Neural cell (in vitro differentiated cells): ENCODE measurements at regions not wholly inside any gene's neighbourhood (a gene's known extent, or its start where the extent isn't known, plus 50 kb on each side); places are given as distances from the start of the nearest gene placed in this dataset.

Experiments used
- H2AFZ ChIP-seq: fragments of 200-600, 300-800 bp; sonication (generic), shearing (Covaris generic); 2 replicates; pipeline ENCODE4 v1.6.0; 2014; ENCODE audit warnings: low read depth, mild to moderate bottlenecking, antibody characterized with exemption, low read length, moderate library complexity
- H3F3A ChIP-seq: fragments of 200-600 bp; shearing (Covaris generic); 2 replicates; pipeline ENCODE4 v1.6.1; 2016; ENCODE audit warnings: mild to moderate bottlenecking, moderate library complexity, mixed read lengths, antibody characterized with exemption, low read length; ENCODE audit not compliant: insufficient read depth, poor library complexity, severe bottlenecking
- H3K27ac ChIP-seq: fragments of 200-600, 300-800 bp; sonication (generic), shearing (Covaris generic); 2 replicates; pipeline ENCODE4 v1.5.1; 2014; ENCODE audit warnings: mild to moderate bottlenecking, low read length, moderate library complexity
- H3K27me3 ChIP-seq: fragments of 300-800, 200-600 bp; sonication (generic), shearing (Covaris generic); 2 replicates; pipeline ENCODE4 v1.6.0; 2014; ENCODE audit warnings: mild to moderate bottlenecking, low read depth, low read length, moderate library complexity; ENCODE audit not compliant: insufficient read depth
- H3K36me3 ChIP-seq: fragments of 300-800, 200-600 bp; sonication (generic), shearing (Covaris generic); 2 replicates; pipeline ENCODE4 v1.5.1; 2014; ENCODE audit warnings: mild to moderate bottlenecking, antibody characterized with exemption, low read length, moderate library complexity; ENCODE audit not compliant: insufficient read depth
- H3K4me2 ChIP-seq: fragments of 300-800, 200-600 bp; sonication (generic), shearing (Covaris generic); 2 replicates; pipeline ENCODE4 v1.6.0; 2014; ENCODE audit warnings: mild to moderate bottlenecking, low read length
- H3K4me3 ChIP-seq: fragments of 300-800, 200-600 bp; sonication (generic), shearing (Covaris generic); 2 replicates; pipeline ENCODE4 v1.5.1; 2014; ENCODE audit warnings: mild to moderate bottlenecking, low read length, moderate library complexity
- H3K79me2 ChIP-seq: fragments of 200-600 bp; shearing (Covaris generic); replicated peaks from 2 replicates; pipeline ENCODE4 v1.6.0; 2014; ENCODE audit warnings: mild to moderate bottlenecking, low read length, moderate library complexity; ENCODE audit not compliant: insufficient read depth
- H3K9ac ChIP-seq: fragments of 300-800, 200-600 bp; sonication (generic), shearing (Covaris generic); 2 replicates; pipeline ENCODE4 v1.6.1; 2016; ENCODE audit warnings: mild to moderate bottlenecking, low read length, mixed read lengths
- H3K9me2 ChIP-seq: fragments of 200-600 bp; shearing (Covaris generic); 2 replicates; pipeline ENCODE4 v1.6.1; 2016; ENCODE audit warnings: mild to moderate bottlenecking, low read length, mixed read lengths; ENCODE audit not compliant: insufficient read depth
- H3K9me3 ChIP-seq: fragments of 200-600, 300-800 bp; sonication (generic), shearing (Covaris generic); 2 replicates; pipeline ENCODE4 v1.6.1; 2016; ENCODE audit warnings: mild to moderate bottlenecking, mixed run types, low read length, moderate library complexity, mixed read lengths
- H4K20me1 ChIP-seq: fragments of 200-600 bp; shearing (Covaris generic); 2 replicates; pipeline ENCODE4 v1.6.1; 2016; ENCODE audit warnings: mild to moderate bottlenecking, mixed run types; ENCODE audit not compliant: insufficient read depth
- CTCF ChIP-seq: fragments of 450-650 bp; IDR thresholded peaks from 2 replicates; pipeline ENCODE4 v1.5.1; 2014; ENCODE audit warnings: antibody characterized with exemption, mild to moderate bottlenecking, moderate library complexity; ENCODE audit not compliant: poor library complexity, severe bottlenecking
- EP300 ChIP-seq: fragments of 450-650 bp; conservative IDR thresholded peaks from 2 replicates; pipeline ENCODE4 v1.6.1; 2014; ENCODE audit warnings: antibody characterized with exemption, mild to moderate bottlenecking, moderate library complexity; ENCODE audit not compliant: poor library complexity, severe bottlenecking
- EZH2 ChIP-seq: fragments of 200-600, 300-800 bp; shearing (Covaris generic), sonication (generic); IDR thresholded peaks from 2 replicates; pipeline ENCODE4 v1.6.1; 2014; ENCODE audit warnings: antibody characterized with exemption, low read length, borderline replicate concordance, mild to moderate bottlenecking; ENCODE audit not compliant: insufficient read depth, poor library complexity, severe bottlenecking
- MXI1 ChIP-seq: fragments of 450-650 bp; conservative IDR thresholded peaks from 2 replicates; pipeline ENCODE4 v1.6.1; 2014; ENCODE audit warnings: antibody characterized with exemption, mild to moderate bottlenecking; ENCODE audit not compliant: poor library complexity, severe bottlenecking
- POLR2AphosphoS5 ChIP-seq: IDR thresholded peaks from 2 replicates; pipeline ENCODE4 v1.6.1; 2012
- RAD21 ChIP-seq: fragments of 450-650 bp; conservative IDR thresholded peaks from 2 replicates; pipeline ENCODE4 v1.6.1; 2014; ENCODE audit warnings: antibody characterized with exemption, mild to moderate bottlenecking, moderate library complexity
- REST ChIP-seq: IDR thresholded peaks from 2 replicates; pipeline ENCODE4 v1.6.1; 2012; ENCODE audit warnings: borderline replicate concordance
- SMC3 ChIP-seq: fragments of 450-650 bp; conservative IDR thresholded peaks from 2 replicates; pipeline ENCODE4 v1.6.1; 2014; ENCODE audit warnings: antibody characterized with exemption, mild to moderate bottlenecking, moderate library complexity; ENCODE audit not compliant: poor library complexity
- TAF1 ChIP-seq: IDR thresholded peaks from 2 replicates; pipeline ENCODE4 v1.6.1; 2012; ENCODE audit warnings: low read depth

GRCh38 chr12:84497819-84498218 lies 414.8 kb downstream of the SLC6A15 start:
- no peaks in the 10 kb centered on the region for H3K9me3 ChIP-seq
- no peaks in the 10 kb centered on the region for H3K27me3 ChIP-seq
- H3K27ac ChIP-seq, result no peak overlapping the region
- no peaks in the 10 kb centered on the region for H4K20me1 ChIP-seq
- TF ChIP-seq TAF1, result no peak
- TF ChIP-seq REST, result no peak
- no peak for TF ChIP-seq POLR2AphosphoS5
- TF ChIP-seq EZH2, result no peak
- no peak for TF ChIP-seq SMC3
- TF ChIP-seq MXI1, result no peak
- no peak for TF ChIP-seq EP300
- no peak for TF ChIP-seq CTCF
- TF ChIP-seq RAD21, result no peak
- no peak overlapping the region for H3K9ac ChIP-seq
- H2AFZ ChIP-seq, result no peak overlapping the region
- H3K4me3 ChIP-seq, result no peak overlapping the region
- H3K36me3 ChIP-seq, result no peaks in the 10 kb centered on the region
- no peaks in the 10 kb centered on the region for H3K79me2 ChIP-seq
- no peak overlapping the region for H3K4me2 ChIP-seq
- H3F3A ChIP-seq, result no peaks in the 10 kb centered on the region
- no peaks in the 10 kb centered on the region for H3K9me2 ChIP-seq

GRCh38 chr12:84495711-84496110 lies 416.9 kb downstream of the SLC6A15 start:
- TF ChIP-seq EZH2, result no peak
- no peaks in the 10 kb centered on the region for H3K9me3 ChIP-seq

GRCh38 chr12:84492351-84492883 lies 420.2 kb downstream of the SLC6A15 start:
- H3K79me2 ChIP-seq, result no peaks in the 10 kb centered on the region
- no peak overlapping the region for H2AFZ ChIP-seq
- H3K27ac ChIP-seq, result no peak overlapping the region
- no peaks in the 10 kb centered on the region for H3K36me3 ChIP-seq
- no peak overlapping the region for H3K9ac ChIP-seq
- no peak overlapping the region for H3K4me2 ChIP-seq
- no peaks in the 10 kb centered on the region for H3K9me2 ChIP-seq
- H3K9me3 ChIP-seq, result no peaks in the 10 kb centered on the region
- H3F3A ChIP-seq, result no peaks in the 10 kb centered on the region
- no peak for TF ChIP-seq CTCF
- no peak for TF ChIP-seq EZH2
- H3K27me3 ChIP-seq, result no peaks in the 10 kb centered on the region
- no peaks in the 10 kb centered on the region for H4K20me1 ChIP-seq
- H3K4me3 ChIP-seq, result no peak overlapping the region

More at GRCh38 chr12:84495711-84496110, 416.9 kb downstream of the SLC6A15 start:
- Histone ChIP-seq H3K27ac (no peak overlapping the region), H4K20me1 (no peaks in the 10 kb centered on the region), H3K4me3 (no peak overlapping the region), H3K9me2 (no peaks in the 10 kb centered on the region), H3K36me3 (no peaks in the 10 kb centered on the region), H3K79me2 (no peaks in the 10 kb centered on the region), H3K27me3 (no peaks in the 10 kb centered on the region), H3K4me2 (no peak overlapping the region), H3K9ac (no peak overlapping the region), H2AFZ (no peak overlapping the region), H3F3A (no peaks in the 10 kb centered on the region)
